ENCODE measurements at regions not wholly inside any gene's neighbourhood (a gene's known extent, or its start where the extent isn't known, plus 50 kb on each side); places are given as distances from the start of the nearest gene placed in this dataset.

DNA sequence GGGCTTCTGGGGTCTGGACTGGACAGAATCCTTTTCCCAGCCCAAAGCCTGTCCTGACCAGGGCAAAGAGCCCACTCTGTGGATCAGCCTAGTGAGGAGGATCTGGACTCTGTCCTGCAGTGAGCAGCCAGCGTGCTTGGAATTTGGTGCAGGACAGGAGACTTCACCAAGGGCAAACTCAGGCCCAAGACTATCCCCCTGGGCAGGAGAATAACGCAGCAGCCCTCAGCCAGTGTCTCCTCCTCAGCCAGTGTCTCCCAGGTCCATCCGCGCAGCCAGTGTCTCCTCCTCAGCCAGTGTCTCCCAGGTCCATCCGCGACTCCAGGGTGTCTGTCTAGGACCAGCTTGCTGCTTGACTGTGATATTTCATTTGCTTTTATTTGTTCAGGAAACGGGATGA is 1334.0 kb downstream of the TBC1D22A start:
- no peak overlapping the region for H3K4me2 ChIP-seq
- H3K36me3 ChIP-seq (ENCODE audit: insufficient read depth): no peaks in the 10 kb centered on the region; the same call in 1 of the 2 replicates
- no peak overlapping the region for H2AFZ ChIP-seq
- TF ChIP-seq EZH2 (IDR thresholded peaks at IDR 0.05; ENCODE audit: low read depth, unreplicated experiment): no peak
- TF ChIP-seq, protein P1, sequence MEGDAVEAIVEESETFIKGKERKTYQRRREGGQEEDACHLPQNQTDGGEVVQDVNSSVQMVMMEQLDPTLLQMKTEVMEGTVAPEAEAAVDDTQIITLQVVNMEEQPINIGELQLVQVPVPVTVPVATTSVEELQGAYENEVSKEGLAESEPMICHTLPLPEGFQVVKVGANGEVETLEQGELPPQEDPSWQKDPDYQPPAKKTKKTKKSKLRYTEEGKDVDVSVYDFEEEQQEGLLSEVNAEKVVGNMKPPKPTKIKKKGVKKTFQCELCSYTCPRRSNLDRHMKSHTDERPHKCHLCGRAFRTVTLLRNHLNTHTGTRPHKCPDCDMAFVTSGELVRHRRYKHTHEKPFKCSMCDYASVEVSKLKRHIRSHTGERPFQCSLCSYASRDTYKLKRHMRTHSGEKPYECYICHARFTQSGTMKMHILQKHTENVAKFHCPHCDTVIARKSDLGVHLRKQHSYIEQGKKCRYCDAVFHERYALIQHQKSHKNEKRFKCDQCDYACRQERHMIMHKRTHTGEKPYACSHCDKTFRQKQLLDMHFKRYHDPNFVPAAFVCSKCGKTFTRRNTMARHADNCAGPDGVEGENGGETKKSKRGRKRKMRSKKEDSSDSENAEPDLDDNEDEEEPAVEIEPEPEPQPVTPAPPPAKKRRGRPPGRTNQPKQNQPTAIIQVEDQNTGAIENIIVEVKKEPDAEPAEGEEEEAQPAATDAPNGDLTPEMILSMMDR (conservative IDR thresholded peaks at IDR 0.05; ENCODE audit: low read depth in 2 of 2): no peak
- TF ChIP-seq, protein P2, sequence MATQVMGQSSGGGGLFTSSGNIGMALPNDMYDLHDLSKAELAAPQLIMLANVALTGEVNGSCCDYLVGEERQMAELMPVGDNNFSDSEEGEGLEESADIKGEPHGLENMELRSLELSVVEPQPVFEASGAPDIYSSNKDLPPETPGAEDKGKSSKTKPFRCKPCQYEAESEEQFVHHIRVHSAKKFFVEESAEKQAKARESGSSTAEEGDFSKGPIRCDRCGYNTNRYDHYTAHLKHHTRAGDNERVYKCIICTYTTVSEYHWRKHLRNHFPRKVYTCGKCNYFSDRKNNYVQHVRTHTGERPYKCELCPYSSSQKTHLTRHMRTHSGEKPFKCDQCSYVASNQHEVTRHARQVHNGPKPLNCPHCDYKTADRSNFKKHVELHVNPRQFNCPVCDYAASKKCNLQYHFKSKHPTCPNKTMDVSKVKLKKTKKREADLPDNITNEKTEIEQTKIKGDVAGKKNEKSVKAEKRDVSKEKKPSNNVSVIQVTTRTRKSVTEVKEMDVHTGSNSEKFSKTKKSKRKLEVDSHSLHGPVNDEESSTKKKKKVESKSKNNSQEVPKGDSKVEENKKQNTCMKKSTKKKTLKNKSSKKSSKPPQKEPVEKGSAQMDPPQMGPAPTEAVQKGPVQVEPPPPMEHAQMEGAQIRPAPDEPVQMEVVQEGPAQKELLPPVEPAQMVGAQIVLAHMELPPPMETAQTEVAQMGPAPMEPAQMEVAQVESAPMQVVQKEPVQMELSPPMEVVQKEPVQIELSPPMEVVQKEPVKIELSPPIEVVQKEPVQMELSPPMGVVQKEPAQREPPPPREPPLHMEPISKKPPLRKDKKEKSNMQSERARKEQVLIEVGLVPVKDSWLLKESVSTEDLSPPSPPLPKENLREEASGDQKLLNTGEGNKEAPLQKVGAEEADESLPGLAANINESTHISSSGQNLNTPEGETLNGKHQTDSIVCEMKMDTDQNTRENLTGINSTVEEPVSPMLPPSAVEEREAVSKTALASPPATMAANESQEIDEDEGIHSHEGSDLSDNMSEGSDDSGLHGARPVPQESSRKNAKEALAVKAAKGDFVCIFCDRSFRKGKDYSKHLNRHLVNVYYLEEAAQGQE (IDR thresholded peaks at IDR 0.05; ENCODE audit: unreplicated experiment): no peak
- Mint-ChIP-seq H3K27me3 (ENCODE audit: insufficient read depth, low read depth, poor library complexity) (peaks cover 4% of the 10 kb centered on the region), H3K9me3 (no peaks in the 10 kb centered on the region), H3K36me3 (ENCODE audit: low read depth) (no peaks in the 10 kb centered on the region), H3K27ac (no peak overlapping the region), H3K4me3 (no peak overlapping the region), H3K4me1 (peaks cover 10% of the 10 kb centered on the region)
- no peaks in the 10 kb centered on the region for H3F3A ChIP-seq (replicated peaks; ENCODE audit: low read depth)
- no peaks in the 10 kb centered on the region for H3K4me1 ChIP-seq (ENCODE audit: insufficient read depth)
- H3K9me2 ChIP-seq (ENCODE audit: insufficient read depth): no peaks in the 10 kb centered on the region
- H3K27me3 ChIP-seq (ENCODE audit: insufficient read depth): no peaks in the 10 kb centered on the region
- no peaks in the 10 kb centered on the region for H3K79me2 ChIP-seq (replicated peaks; ENCODE audit: insufficient read depth)
- no peak overlapping the region for H3K27ac ChIP-seq (ENCODE audit: low read depth)
- H3K4me3 ChIP-seq: no peak overlapping the region
- DNase-seq (ENCODE audit: low spot score): no peak
- no peaks in the 10 kb centered on the region for H4K20me1 ChIP-seq (replicated peaks; ENCODE audit: insufficient read depth)
- no peak for ATAC-seq

DNA sequence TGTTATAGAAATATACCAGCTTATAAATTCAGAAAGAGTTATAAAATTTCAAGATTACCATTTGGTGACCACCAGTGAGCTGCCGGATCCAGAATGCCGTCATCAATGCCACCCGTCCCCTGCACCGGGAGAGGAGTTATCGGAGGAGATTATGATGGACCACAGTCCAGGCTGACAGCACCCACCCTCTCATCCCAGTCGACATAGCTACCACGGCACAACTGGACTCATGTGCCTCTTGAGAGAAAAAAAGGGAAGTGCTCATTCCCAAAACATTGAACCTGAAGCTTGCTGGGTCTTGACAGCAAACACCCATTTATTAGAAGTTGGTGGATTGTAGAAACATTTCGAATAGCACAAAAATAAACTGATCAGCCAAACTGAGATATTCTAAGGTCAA is 1331.5 kb downstream of the TBC1D22A start:
- H3K4me3 ChIP-seq: no peak overlapping the region
- H3K4me2 ChIP-seq: no peak overlapping the region
- H3K4me1 Mint-ChIP-seq: peaks cover 10% of the 10 kb centered on the region; the same call in 2 of the 3 replicates
- no peaks in the 10 kb centered on the region for H3K27me3 ChIP-seq (ENCODE audit: insufficient read depth)
- H3K4me1 ChIP-seq (ENCODE audit: insufficient read depth): no peaks in the 10 kb centered on the region
- no peaks in the 10 kb centered on the region for H3F3A ChIP-seq (replicated peaks; ENCODE audit: low read depth)
- H3K79me2 ChIP-seq (replicated peaks; ENCODE audit: insufficient read depth): no peaks in the 10 kb centered on the region
- H4K20me1 ChIP-seq (replicated peaks; ENCODE audit: insufficient read depth): no peaks in the 10 kb centered on the region
- ATAC-seq (no peak), DNase-seq (ENCODE audit: low spot score) (no peak)
- H3K9me2 ChIP-seq (ENCODE audit: insufficient read depth): no peaks in the 10 kb centered on the region
- H3K36me3 ChIP-seq (ENCODE audit: insufficient read depth): no peaks in the 10 kb centered on the region; the same call in 1 of the 2 replicates
- H3K27me3 Mint-ChIP-seq (ENCODE audit: insufficient read depth, low read depth, poor library complexity): peaks cover 5% of the 10 kb centered on the region
- no peaks in the 10 kb centered on the region for H3K36me3 Mint-ChIP-seq (ENCODE audit: low read depth)
- H3K27ac Mint-ChIP-seq: no peak overlapping the region
- H3K27ac ChIP-seq (ENCODE audit: low read depth): no peak overlapping the region
- no peak overlapping the region for H2AFZ ChIP-seq
- no peak overlapping the region for H3K4me3 Mint-ChIP-seq
- no peaks in the 10 kb centered on the region for H3K9me3 Mint-ChIP-seq
- TF ChIP-seq, protein P1 (conservative IDR thresholded peaks at IDR 0.05; ENCODE audit: low read depth in 2 of 2): no peak
- no peak for TF ChIP-seq STAT1 (IDR thresholded peaks at IDR 0.05; ENCODE audit: unreplicated experiment)
- TF ChIP-seq EZH2 (IDR thresholded peaks at IDR 0.05; ENCODE audit: low read depth, unreplicated experiment): no peak
- no peak for TF ChIP-seq JUNB (IDR thresholded peaks at IDR 0.05; ENCODE audit: unreplicated experiment)
- no peak for TF ChIP-seq ZNF114 (CRISPR knock-in tag; IDR thresholded peaks at IDR 0.05)
- TF ChIP-seq, protein P3, sequence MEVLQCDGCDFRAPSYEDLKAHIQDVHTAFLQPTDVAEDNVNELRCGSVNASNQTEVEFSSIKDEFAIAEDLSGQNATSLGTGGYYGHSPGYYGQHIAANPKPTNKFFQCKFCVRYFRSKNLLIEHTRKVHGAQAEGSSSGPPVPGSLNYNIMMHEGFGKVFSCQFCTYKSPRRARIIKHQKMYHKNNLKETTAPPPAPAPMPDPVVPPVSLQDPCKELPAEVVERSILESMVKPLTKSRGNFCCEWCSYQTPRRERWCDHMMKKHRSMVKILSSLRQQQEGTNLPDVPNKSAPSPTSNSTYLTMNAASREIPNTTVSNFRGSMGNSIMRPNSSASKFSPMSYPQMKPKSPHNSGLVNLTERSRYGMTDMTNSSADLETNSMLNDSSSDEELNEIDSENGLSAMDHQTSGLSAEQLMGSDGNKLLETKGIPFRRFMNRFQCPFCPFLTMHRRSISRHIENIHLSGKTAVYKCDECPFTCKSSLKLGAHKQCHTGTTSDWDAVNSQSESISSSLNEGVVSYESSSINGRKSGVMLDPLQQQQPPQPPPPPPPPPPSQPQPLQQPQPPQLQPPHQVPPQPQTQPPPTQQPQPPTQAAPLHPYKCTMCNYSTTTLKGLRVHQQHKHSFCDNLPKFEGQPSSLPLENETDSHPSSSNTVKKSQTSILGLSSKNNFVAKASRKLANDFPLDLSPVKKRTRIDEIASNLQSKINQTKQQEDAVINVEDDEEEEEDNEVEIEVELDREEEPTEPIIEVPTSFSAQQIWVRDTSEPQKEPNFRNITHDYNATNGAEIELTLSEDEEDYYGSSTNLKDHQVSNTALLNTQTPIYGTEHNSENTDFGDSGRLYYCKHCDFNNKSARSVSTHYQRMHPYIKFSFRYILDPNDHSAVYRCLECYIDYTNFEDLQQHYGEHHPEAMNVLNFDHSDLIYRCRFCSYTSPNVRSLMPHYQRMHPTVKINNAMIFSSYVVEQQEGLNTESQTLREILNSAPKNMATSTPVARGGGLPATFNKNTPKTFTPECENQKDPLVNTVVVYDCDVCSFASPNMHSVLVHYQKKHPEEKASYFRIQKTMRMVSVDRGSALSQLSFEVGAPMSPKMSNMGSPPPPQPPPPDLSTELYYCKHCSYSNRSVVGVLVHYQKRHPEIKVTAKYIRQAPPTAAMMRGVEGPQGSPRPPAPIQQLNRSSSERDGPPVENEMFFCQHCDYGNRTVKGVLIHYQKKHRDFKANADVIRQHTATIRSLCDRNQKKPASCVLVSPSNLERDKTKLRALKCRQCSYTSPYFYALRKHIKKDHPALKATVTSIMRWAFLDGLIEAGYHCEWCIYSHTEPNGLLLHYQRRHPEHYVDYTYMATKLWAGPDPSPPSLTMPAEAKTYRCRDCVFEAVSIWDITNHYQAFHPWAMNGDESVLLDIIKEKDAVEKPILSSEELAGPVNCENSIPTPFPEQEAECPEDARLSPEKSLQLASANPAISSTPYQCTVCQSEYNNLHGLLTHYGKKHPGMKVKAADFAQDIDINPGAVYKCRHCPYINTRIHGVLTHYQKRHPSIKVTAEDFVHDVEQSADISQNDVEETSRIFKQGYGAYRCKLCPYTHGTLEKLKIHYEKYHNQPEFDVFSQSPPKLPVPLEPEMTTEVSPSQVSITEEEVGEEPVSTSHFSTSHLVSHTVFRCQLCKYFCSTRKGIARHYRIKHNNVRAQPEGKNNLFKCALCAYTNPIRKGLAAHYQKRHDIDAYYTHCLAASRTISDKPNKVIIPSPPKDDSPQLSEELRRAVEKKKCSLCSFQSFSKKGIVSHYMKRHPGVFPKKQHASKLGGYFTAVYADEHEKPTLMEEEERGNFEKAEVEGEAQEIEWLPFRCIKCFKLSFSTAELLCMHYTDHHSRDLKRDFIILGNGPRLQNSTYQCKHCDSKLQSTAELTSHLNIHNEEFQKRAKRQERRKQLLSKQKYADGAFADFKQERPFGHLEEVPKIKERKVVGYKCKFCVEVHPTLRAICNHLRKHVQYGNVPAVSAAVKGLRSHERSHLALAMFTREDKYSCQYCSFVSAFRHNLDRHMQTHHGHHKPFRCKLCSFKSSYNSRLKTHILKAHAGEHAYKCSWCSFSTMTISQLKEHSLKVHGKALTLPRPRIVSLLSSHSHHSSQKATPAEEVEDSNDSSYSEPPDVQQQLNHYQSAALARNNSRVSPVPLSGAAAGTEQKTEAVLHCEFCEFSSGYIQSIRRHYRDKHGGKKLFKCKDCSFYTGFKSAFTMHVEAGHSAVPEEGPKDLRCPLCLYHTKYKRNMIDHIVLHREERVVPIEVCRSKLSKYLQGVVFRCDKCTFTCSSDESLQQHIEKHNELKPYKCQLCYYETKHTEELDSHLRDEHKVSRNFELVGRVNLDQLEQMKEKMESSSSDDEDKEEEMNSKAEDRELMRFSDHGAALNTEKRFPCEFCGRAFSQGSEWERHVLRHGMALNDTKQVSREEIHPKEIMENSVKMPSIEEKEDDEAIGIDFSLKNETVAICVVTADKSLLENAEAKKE (CRISPR knock-in tag; IDR thresholded peaks at IDR 0.05): no peak
- no peak for TF ChIP-seq EZH2phosphoT487 (IDR thresholded peaks at IDR 0.05; ENCODE audit: unreplicated experiment)

Measured in GM23338 (cell line).